Activated naive CD8-positive, alpha-beta T cell treated with anti-CD3 and anti-CD28 coated beads, Interleukin-2, amount 10 ng/mL, durations not matched to agents 7 days and 5 days (primary cell): ENCODE measurements at regions not wholly inside any gene's neighbourhood (a gene's known extent, or its start where the extent isn't known, plus 50 kb on each side); places are given as distances from the start of the nearest gene placed in this dataset.
"Not testable (repeated sequence)": the region's sequence is repeated elsewhere in the genome, so short reads cannot be mapped to it uniquely, and the experiment has no call there.

Experiments used
- ATAC-seq: fragments of 150-1000 bp; cut with Tn5 transposase; one replicate; pipeline ENCODE4 v1.10.0; 2021; ENCODE audit warnings: low read depth, moderate library complexity
- POLR2A ChIA-PET: fragments of 350-600 bp; sonication (Branson Sonifier 250); formaldehyde crosslinking; loops from one replicate; lab custom pipeline; 2021; ENCODE audit warnings: antibody characterized with exemption; lab: Charles Lee
- DNase-seq: peaks from one replicate; pipeline ENCODE4 v3.0.0; 2021
- H3K27ac Mint-ChIP-seq: one replicate; pipeline ENCODE4 v1.8.0; 2022; ENCODE audit warnings: mild to moderate bottlenecking, mixed read lengths
- H3K27me3 Mint-ChIP-seq: one replicate; pipeline ENCODE4 v1.8.0; 2022; ENCODE audit warnings: mild to moderate bottlenecking, moderate library complexity, mixed read lengths
- H3K36me3 Mint-ChIP-seq: one replicate; pipeline ENCODE4 v1.8.0; 2021; ENCODE audit warnings: mild to moderate bottlenecking, mixed read lengths
- H3K4me1 Mint-ChIP-seq: one replicate; pipeline ENCODE4 v1.8.0; 2021; ENCODE audit warnings: mixed read lengths
- H3K4me3 Mint-ChIP-seq: one replicate; pipeline ENCODE4 v1.8.0; 2022; ENCODE audit warnings: mild to moderate bottlenecking, moderate library complexity, mixed read lengths
- H3K9me3 Mint-ChIP-seq: one replicate; pipeline ENCODE4 v1.8.0; 2021; ENCODE audit warnings: mixed read lengths

DNA sequence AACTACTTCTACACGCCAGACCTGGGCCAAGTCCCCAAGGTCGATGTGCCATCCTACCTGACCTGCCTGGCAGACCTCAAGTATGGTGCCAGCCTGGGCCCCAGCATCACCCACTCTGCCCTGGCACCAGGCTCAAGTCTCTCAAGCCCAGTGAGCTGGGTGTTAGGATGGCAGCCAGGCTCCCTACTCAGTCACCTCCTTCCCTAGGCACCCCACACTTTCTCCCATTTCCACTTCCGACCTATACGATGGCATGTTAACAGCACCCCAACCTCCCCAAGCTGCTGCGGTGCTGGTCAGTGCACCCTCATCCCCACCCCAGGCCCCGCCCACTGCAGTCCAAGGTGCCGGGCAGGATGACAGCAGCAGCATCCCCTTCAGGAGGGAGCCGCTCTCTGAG, 191.4 kb downstream of the KLRB1 start:
- ATAC-seq = peak; percentile 38
- H3K27ac Mint-ChIP-seq, POLR2A ChIA-PET, H3K4me3 Mint-ChIP-seq, H3K36me3 Mint-ChIP-seq, H3K27me3 Mint-ChIP-seq, H3K4me1 Mint-ChIP-seq, DNase-seq, H3K9me3 Mint-ChIP-seq: not testable (repeated sequence)

GRCh38 chr12:9415898-9416297, 191.8 kb downstream of the KLRB1 start:
- ATAC-seq, H3K27ac Mint-ChIP-seq, H3K27me3 Mint-ChIP-seq, POLR2A ChIA-PET, DNase-seq, H3K36me3 Mint-ChIP-seq, H3K9me3 Mint-ChIP-seq, H3K4me1 Mint-ChIP-seq, H3K4me3 Mint-ChIP-seq: not testable (repeated sequence)

GRCh38 chr12:9413862-9414261, 193.9 kb downstream of the KLRB1 start:
- DNase-seq, ATAC-seq, POLR2A ChIA-PET, H3K4me3 Mint-ChIP-seq, H3K36me3 Mint-ChIP-seq, H3K9me3 Mint-ChIP-seq, H3K27me3 Mint-ChIP-seq, H3K4me1 Mint-ChIP-seq: not testable (repeated sequence)
- peak overlapping the region; percentile 25 for H3K27ac Mint-ChIP-seq

DNA sequence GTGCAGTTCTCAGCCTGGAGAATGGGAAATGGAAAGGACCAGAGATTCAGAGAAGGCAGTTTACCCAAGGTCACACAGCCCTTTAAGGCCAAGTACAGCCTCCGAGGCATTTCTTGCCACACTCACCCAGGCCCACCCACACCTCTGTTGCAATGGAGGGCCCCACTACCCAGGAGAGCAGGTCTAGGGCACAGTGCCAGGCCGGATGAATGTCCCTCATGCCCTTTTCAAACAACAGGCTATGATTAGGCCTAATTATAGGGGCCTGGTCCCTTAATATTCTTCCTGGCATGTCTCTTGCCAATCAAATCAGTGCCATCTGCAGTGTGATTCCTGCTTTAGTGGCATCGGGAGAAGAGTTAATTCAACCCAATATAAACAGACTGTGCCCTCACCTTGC, 195.3 kb downstream of the KLRB1 start:
- ATAC-seq, H3K27ac Mint-ChIP-seq, H3K9me3 Mint-ChIP-seq, POLR2A ChIA-PET, DNase-seq, H3K27me3 Mint-ChIP-seq, H3K4me3 Mint-ChIP-seq, H3K4me1 Mint-ChIP-seq: not testable (repeated sequence)
- H3K36me3 Mint-ChIP-seq = peaks cover 12% of the 10 kb centered on the region

- Mint-ChIP-seq H3K36me3 (peaks cover 12% of the 10 kb centered on the region), H3K27ac (peak overlapping the region; percentile 9)
- POLR2A ChIA-PET, H3K4me3 Mint-ChIP-seq, H3K27me3 Mint-ChIP-seq, DNase-seq, H3K9me3 Mint-ChIP-seq, H3K4me1 Mint-ChIP-seq, ATAC-seq: not testable (repeated sequence)
These were observed 196.0 kb downstream of the KLRB1 start for GRCh38 chr12:9411616-9412268.

DNA sequence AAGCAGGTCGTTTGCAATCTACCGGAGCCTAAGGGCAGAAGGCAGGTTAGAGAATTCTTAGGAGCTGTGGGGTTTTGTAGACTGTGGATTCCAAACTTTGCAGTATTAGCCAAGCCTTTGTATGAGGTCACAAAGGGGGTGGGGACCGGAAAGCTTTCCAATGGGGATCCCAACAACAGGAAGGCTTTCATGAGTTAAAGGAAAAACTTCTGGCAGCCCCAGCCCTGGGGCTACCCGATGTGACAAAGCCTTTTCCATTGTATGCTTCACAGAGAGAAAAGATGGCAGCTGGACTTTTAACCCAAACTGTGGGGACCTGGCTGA, 199.2 kb upstream of the PZP start:
- H3K4me3 Mint-ChIP-seq, ATAC-seq, DNase-seq, H3K9me3 Mint-ChIP-seq, H3K4me1 Mint-ChIP-seq, POLR2A ChIA-PET, H3K27ac Mint-ChIP-seq, H3K27me3 Mint-ChIP-seq: not testable (repeated sequence)
- H3K36me3 Mint-ChIP-seq = peaks cover 10% of the 10 kb centered on the region

GRCh38 chr12:9406564-9407424, 198.6 kb upstream of the PZP start:
- no peak overlapping the region for H3K27ac Mint-ChIP-seq
- no peak overlapping the region for H3K4me3 Mint-ChIP-seq
- POLR2A ChIA-PET = no interaction called here
- no peaks in the 10 kb centered on the region for H3K9me3 Mint-ChIP-seq
- H3K27me3 Mint-ChIP-seq = no peaks in the 10 kb centered on the region
- DNase-seq = no peak
- H3K4me1 Mint-ChIP-seq = peaks cover under 1% of the 10 kb centered on the region
- no peak for ATAC-seq
- peaks cover 9% of the 10 kb centered on the region for H3K36me3 Mint-ChIP-seq

- no peaks in the 10 kb centered on the region for H3K27me3 Mint-ChIP-seq
- H3K27ac Mint-ChIP-seq = no peak overlapping the region
- no peaks in the 10 kb centered on the region for H3K9me3 Mint-ChIP-seq
- ATAC-seq (no peak), DNase-seq (no peak)
- no peaks in the 10 kb centered on the region for H3K4me1 Mint-ChIP-seq
- peaks cover 5% of the 10 kb centered on the region for H3K36me3 Mint-ChIP-seq
- POLR2A ChIA-PET = no interaction called here
- no peak overlapping the region for H3K4me3 Mint-ChIP-seq
These were observed 197.8 kb upstream of the PZP start for GRCh38 chr12:9405886-9406563.

DNA sequence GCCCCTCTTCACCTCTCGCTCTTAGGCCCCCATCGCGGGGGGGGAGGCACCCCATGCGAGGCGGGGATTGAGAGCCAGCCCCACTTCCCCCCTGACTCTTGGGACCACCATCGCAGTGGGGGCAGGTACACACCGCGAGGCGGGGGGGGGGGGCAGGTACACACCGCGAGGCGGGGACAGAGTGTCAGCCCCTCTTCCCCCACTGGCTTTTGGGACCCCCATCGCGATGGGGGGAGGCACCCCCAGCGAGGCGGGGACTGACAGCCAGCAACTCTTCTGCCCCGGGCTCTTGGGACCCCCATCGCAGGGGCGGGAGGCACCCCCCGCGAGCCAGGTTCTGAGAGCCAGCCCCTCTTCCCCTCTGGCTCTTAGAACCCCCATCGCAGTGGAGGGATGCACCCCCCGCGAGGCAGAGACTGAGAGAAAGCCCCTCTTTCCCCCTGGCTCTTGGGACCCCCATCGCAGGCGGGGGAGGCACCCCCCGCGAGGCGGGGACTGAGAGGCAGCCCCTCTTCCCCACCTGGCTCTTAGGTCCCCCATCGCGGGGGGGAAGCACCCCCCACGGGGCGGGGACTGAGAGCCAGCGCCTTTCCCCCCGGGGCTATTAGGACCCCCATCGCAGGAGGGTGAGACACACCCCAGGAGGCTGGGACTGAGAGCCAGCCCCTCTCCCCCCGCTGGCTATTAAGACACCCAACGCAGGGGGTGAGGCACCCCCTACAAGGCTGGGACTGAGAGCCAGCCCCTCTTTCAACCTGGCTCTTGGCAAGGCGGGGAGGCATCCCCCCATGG, 196.5 kb upstream of the PZP start:
- Mint-ChIP-seq H3K4me1 (no peaks in the 10 kb centered on the region), H3K4me3 (no peak overlapping the region), H3K9me3 (no peaks in the 10 kb centered on the region), H3K27ac (no peak overlapping the region), H3K27me3 (no peaks in the 10 kb centered on the region), H3K36me3 (peaks cover 5% of the 10 kb centered on the region)
- DNase-seq (no peak), ATAC-seq (no peak)
- POLR2A ChIA-PET = no interaction called here

- H3K27ac Mint-ChIP-seq = no peak overlapping the region
- POLR2A ChIA-PET = no interaction called here
- no peak for ATAC-seq
- H3K4me3 Mint-ChIP-seq = no peak overlapping the region
- H3K9me3 Mint-ChIP-seq = no peaks in the 10 kb centered on the region
- H3K27me3 Mint-ChIP-seq = no peaks in the 10 kb centered on the region
- peaks cover 5% of the 10 kb centered on the region for H3K36me3 Mint-ChIP-seq
- H3K4me1 Mint-ChIP-seq = no peaks in the 10 kb centered on the region
- no peak for DNase-seq
These were observed 195.8 kb upstream of the PZP start for GRCh38 chr12:9404031-9404430.

DNA sequence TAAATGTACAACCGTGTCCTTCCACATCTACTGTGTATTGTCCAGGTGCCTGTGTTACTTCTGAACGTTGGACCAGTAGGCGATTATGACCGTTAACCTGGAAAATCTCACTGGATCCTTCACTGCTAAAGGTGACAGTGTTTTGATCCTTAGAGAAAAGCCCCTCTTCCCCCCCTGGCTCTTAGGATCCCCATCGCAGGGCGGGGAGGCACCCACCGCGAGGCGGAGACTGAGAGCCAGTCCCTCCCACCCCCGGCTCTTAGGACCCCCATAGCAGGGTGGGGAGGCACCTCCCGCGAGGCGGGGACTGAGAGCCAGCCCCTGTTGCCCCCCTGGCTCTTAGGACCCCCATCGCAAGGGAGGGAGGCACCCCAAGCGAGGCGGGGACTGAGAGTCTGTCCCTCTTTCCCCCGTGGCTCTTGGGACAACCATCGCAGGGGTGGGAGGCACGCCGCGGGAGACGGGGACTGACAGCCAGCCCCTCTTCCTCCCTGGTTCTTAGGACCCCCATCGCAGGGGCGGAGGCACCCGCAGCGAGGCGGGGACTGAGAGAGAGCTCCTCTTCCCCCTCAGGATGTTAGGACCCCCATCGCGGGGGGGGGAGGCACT, 194.3 kb upstream of the PZP start:
- H3K9me3 Mint-ChIP-seq, POLR2A ChIA-PET, H3K36me3 Mint-ChIP-seq, DNase-seq, H3K4me3 Mint-ChIP-seq, ATAC-seq, H3K27me3 Mint-ChIP-seq, H3K27ac Mint-ChIP-seq, H3K4me1 Mint-ChIP-seq: not testable (repeated sequence)

- POLR2A ChIA-PET, DNase-seq, H3K4me1 Mint-ChIP-seq, H3K27ac Mint-ChIP-seq, ATAC-seq, H3K27me3 Mint-ChIP-seq, H3K4me3 Mint-ChIP-seq, H3K9me3 Mint-ChIP-seq: not testable (repeated sequence)
- peaks cover 13% of the 10 kb centered on the region for H3K36me3 Mint-ChIP-seq
These were observed 188.2 kb upstream of the PZP start for GRCh38 chr12:9396367-9396766.

GRCh38 chr12:9395220-9395619, 187.0 kb upstream of the PZP start:
- ATAC-seq, H3K9me3 Mint-ChIP-seq, H3K4me1 Mint-ChIP-seq, POLR2A ChIA-PET, H3K27me3 Mint-ChIP-seq, DNase-seq, H3K27ac Mint-ChIP-seq, H3K4me3 Mint-ChIP-seq: not testable (repeated sequence)
- H3K36me3 Mint-ChIP-seq = peaks cover 13% of the 10 kb centered on the region
